SU-DHL-6 (cell line): ENCODE measurements at regions not wholly inside any gene's neighbourhood (a gene's known extent, or its start where the extent isn't known, plus 50 kb on each side); places are given as distances from the start of the nearest gene placed in this dataset.

Experiments used
- CTCF ChIP-seq: fragments of 200-600 bp; sonication (generic); IDR thresholded peaks from one replicate; pipeline ENCODE4 v1.5.1; 2017; ENCODE audit warnings: antibody characterized with exemption, mild to moderate bottlenecking, low read length, moderate library complexity; ENCODE audit not compliant: insufficient read depth, poor library complexity, severe bottlenecking
- EZH2phosphoT487 ChIP-seq: fragments of 200-600 bp; sonication (generic), shearing (Covaris generic); conservative IDR thresholded peaks from 2 replicates; pipeline ENCODE4 v1.6.1; 2018; ENCODE audit warnings: mild to moderate bottlenecking, antibody characterized with exemption, low read length, moderate library complexity, mixed read lengths

GRCh38 chr14:21791749-21792148 is 118.1 kb upstream of the OR4E1 start:
- TF ChIP-seq CTCF (no peak), EZH2phosphoT487 (no peak)
